GM12874 (cell line): ENCODE measurements at regions not wholly inside any gene's neighbourhood (a gene's known extent, or its start where the extent isn't known, plus 50 kb on each side); places are given as distances from the start of the nearest gene placed in this dataset.

Experiments
- CTCF ChIP-seq: IDR thresholded peaks from 2 replicates; pipeline ENCODE4 v1.5.1; 2011; ENCODE audit warnings: low read depth, mild to moderate bottlenecking, control low read depth, low read length, moderate library complexity; ENCODE audit not compliant: insufficient read depth

GRCh38 chr2:43085505-43085904, 140.9 kb downstream of the ZFP36L2 start:
- TF ChIP-seq CTCF = no peak

DNA sequence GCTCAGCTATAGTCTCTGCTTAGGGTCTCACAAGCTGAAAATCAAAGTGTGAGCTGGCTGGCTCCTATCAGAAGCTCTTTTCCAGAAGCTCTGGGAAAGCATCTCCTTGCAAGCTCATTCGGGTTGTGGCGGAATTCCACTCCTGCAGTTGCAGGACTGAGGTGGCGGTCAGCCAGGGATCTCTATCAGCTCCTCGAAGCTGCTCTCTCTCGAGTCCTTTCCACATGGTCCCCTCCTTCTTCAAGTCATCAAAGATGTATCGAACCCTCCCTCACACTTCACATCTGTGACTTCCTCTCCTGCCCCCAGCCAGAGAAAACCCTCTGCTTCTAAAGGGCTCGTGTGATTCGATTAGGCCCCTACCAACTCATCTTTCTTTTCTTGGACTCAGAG, 141.7 kb downstream of the ZFP36L2 start:
- no peak for TF ChIP-seq CTCF

GRCh38 chr2:43083710-43084698, 142.4 kb downstream of the ZFP36L2 start:
- no peak for TF ChIP-seq CTCF

DNA sequence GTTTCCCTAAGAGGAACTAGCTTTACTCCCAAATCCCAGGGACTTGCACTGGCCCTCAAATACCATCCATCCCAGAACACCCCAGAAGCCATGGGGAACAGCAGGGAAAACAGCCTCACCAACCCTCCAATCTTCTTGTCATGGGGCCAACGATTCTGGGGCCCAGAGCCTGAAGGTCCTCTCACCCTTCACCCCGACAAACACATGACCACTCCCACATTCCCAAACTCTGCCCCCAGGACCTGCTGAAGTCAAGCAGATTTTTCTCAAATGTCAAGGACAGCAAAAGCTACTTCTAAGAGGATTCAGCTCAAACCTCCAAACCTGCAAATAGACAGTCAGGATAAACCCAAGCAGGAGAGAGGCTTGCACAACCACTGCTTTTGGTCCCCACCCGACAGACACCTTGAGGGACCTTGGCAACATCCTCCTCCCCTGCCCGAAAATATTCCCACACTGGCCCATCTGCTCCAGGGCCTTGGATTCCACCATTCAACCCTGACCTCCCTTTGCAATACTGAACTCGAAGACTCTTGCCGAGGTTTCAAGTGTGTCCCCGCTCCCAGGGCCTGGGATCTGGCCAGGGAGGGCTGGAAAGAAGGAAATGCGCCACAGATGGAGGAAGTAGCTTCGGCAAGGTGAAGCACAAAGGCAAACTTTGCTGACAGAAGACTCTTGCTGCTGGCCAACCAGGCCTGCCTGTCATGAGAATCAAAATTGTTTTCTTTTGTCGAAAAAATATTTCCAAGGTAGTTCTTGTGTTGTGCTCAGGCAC, 143.3 kb downstream of the ZFP36L2 start:
- TF ChIP-seq CTCF = no peak

DNA sequence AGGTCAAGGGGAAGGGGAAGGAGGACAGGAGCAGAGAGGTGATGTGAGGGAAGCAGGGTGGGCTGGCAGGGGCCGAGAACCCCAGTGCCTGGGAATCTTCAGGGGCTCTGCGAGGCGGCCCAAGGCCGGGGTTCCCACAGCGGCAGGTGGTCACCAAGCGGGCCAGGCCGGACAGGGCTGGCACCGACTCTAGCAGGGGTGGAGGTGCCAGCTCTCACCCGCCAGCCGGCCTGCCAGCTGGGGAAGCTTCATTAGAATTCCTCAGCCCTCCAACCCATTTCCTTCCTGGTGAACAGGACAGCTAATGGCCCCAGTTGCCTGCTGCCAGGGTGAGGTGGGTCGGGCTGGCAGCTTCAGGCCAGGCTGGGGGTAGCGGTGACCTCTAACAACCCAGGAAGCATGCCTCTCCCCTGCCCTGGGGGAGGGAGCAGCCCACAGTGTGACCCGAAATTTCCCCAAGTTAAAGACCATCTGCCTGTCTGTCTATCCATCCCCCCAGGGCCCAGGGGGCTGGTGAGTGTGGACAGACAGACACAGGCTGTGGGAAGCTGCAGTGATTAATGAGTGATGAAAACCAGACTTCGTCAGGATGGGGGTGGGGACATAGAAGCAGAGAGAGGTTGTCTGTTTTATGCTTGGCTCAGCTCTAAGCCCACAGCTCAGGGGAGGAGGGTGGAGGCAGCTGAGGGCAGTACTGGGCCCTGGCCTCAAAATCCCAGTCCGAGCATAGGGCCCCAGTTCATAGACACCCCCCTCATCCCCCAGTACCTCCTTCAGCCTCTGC, 144.1 kb downstream of the ZFP36L2 start:
- no peak for TF ChIP-seq CTCF

- no peak for TF ChIP-seq CTCF
These were observed 145.2 kb downstream of the ZFP36L2 start for GRCh38 chr2:43081131-43081765.
